Heart left ventricle (tissue), 16 donors: ENCODE measurements at regions not wholly inside any gene's neighbourhood (a gene's known extent, or its start where the extent isn't known, plus 50 kb on each side); places are given as distances from the start of the nearest gene placed in this dataset.

Experiments
- ATAC-seq, 4 donors: fragments of 200-7000 bp; cut with Tn5 transposase; one replicate each; pipeline ENCODE4 v1.9.1; 2020 to 2022; ENCODE audit warnings: moderate library complexity in 4 of 4, mild to moderate bottlenecking in 3 of 4, moderate number of reproducible peaks in 1 of 4
- DNase-seq, 5 donors: peaks; one replicate each; pipeline ENCODE4 v3.0.0-alpha.2; 2020
- H3K27ac ChIP-seq, 12 donors: fragments of 200-600 bp; sonication (generic) in 4 of 12; one replicate each; pipeline versions ENCODE4 v1.5.0 to v1.8.0; 2016 to 2022; ENCODE audit warnings: mild to moderate bottlenecking in 2 of 12
- H3K27me3 ChIP-seq, 9 donors: fragments of 200-600 bp; sonication (generic) in 2 of 9; one replicate each; pipeline versions ENCODE4 v1.5.1 to v1.8.0; 2016 to 2022; ENCODE audit warnings: mild to moderate bottlenecking in 3 of 9
- H3K36me3 ChIP-seq, 9 donors: fragments of 200-600 bp; sonication (generic) in 2 of 9; one replicate each; pipeline versions ENCODE4 v1.5.0 to v1.8.0; 2018 to 2022; ENCODE audit warnings: mild to moderate bottlenecking in 2 of 9
- H3K4me1 ChIP-seq, 12 donors: fragments of 200-600 bp; sonication (generic) in 4 of 12; one replicate each; pipeline versions ENCODE4 v1.5.0 to v1.8.0; 2016 to 2022; ENCODE audit warnings: mild to moderate bottlenecking in 3 of 12
- H3K4me3 ChIP-seq, 12 donors: fragments of 200-600 bp; sonication (generic) in 4 of 12; one replicate each; pipeline versions ENCODE4 v1.5.0 to v1.8.0; 2017 to 2022; ENCODE audit warnings: mild to moderate bottlenecking in 9 of 12, moderate library complexity in 4 of 12
- H3K9me3 ChIP-seq, 12 donors: fragments of 200-600 bp; sonication (generic) in 4 of 12; one replicate each; pipeline versions ENCODE4 v1.5.0 to v1.8.0; 2016 to 2022; ENCODE audit warnings: mild to moderate bottlenecking in 1 of 12
- CTCF ChIP-seq, 12 donors: fragments of 200-600 bp; sonication (generic) in 4 of 12; IDR thresholded peaks; one replicate each; pipeline versions ENCODE4 v1.5.0 to v1.8.0; 2018 to 2022; ENCODE audit warnings: antibody characterized with exemption in 12 of 12, mild to moderate bottlenecking in 5 of 12
- POLR2A ChIP-seq, 2 donors: fragments of 450-650 bp; IDR thresholded peaks; one replicate each; pipeline ENCODE4 v1.6.1; 2017; ENCODE audit warnings: antibody characterized with exemption in 2 of 2, mild to moderate bottlenecking in 2 of 2, moderate library complexity in 2 of 2
- WGBS, 4 donors: extraction: QIAGEN DNeasy Blood & Tissue Kit in 2 of 4; methylation state at CpG; one replicate each; pipeline versions ENCODE4 v1.1.5 to v1.1.7; 2013 to 2018; 5-methylcytosine and 5-hydroxymethylcytosine counted together
- intact Hi-C, 10 donors: fragments of 100-400 bp; cut with DNase I; formaldehyde crosslinking; loops; one replicate each; pipeline versions ENCODE4 v1.11.1 to v1.14.2; 2022
- donor health status: ischemic (EF 13 %, LVEDD 7.1; RV severe dilation, severe dysfunction).
- donor health status: healthy with polysubstance abuse.
- donor health status: DM: no; HTN: yes; CAD: no.
- donor health status: DM: no; HTN: no; CAD: no.
- donor health status: ischemic (EF 25% LVEDD 6.9; RV normal size, moderate dysfunction).
- donor health status: ischemic (EF 25% LVEDD 5.7; RV mildly dilated, moderate dysfunction).
- donor health status: healthy.
- donor health status: DM: yes; HTN: yes; CAD: no.
- donor health status: ischemic (EF 35%, LVEDD 5.7; RV mildly dilated, moderate dysfunction).
- donor health status: nonischemic (EF 11% LVEDD 7.7; RV severe dilation, severe dysfunction).
- donor health status: DM: yes; HTN: yes; CAD: no.
- donor health status: PGD.
- donor health status: ischemic (EF 29% LVEDD 5.4; RV normal size, mild dysfunction).
- donor health status: nonischemic (EF 23%, LVEDD 6.1; RV moderate dilation, normal function).

GRCh38 chrX:40197071-40197470 lies 99.3 kb upstream of the BCOR start:
- Histone ChIP-seq H3K4me1 (no peaks in the 10 kb centered on the region), H3K27me3 (no peaks in the 10 kb centered on the region), H3K36me3 (no peaks in the 10 kb centered on the region), H3K27ac (no peak overlapping the region), H3K4me3 (no peak overlapping the region), H3K9me3 (peaks cover 0 to 5% (median 0%) of the 10 kb centered on the region in 12 donors)
- intact Hi-C loops, result loop anchor here in 1 of 10 donors (10.0 kb wide), 1 partner anchor 48 kb away; no protein-coding TSS in a partner anchor
- ATAC-seq (no peak), DNase-seq (no peak)
- WGBS, 4 donors, result 76 to 92% (median 84%) methylated on average over 6 of the region's 6 CpGs
- TF ChIP-seq POLR2A (IDR thresholded peaks at IDR 0.05) (no peak), CTCF (IDR thresholded peaks at IDR 0.05) (no peak)

- 76 to 96% (median 89%) methylated on average over 1 of the region's 1 CpG for WGBS, 4 donors
- Histone ChIP-seq H3K36me3 (no peaks in the 10 kb centered on the region), H3K4me1 (no peaks in the 10 kb centered on the region), H3K4me3 (no peak overlapping the region), H3K27me3 (no peaks in the 10 kb centered on the region), H3K27ac (no peak overlapping the region), H3K9me3 (peaks cover 0 to 7% (median 0%) of the 10 kb centered on the region in 12 donors)
- no peak for TF ChIP-seq POLR2A (IDR thresholded peaks at IDR 0.05)
- no peak for TF ChIP-seq CTCF (IDR thresholded peaks at IDR 0.05)
- intact Hi-C loops, result loop anchor here in 1 of 10 donors (10.0 kb wide), 1 partner anchor 49 kb away; no protein-coding TSS in a partner anchor
- no peak for DNase-seq
- no peak for ATAC-seq
Measured at GRCh38 chrX:40195368-40195767, 97.6 kb upstream of the BCOR start.

- TF ChIP-seq CTCF (IDR thresholded peaks at IDR 0.05), result no peak
- no peak for TF ChIP-seq POLR2A (IDR thresholded peaks at IDR 0.05)
- no peaks in the 10 kb centered on the region for H3K4me1 ChIP-seq
- peaks cover 0 to 7% (median 0%) of the 10 kb centered on the region in 12 donors for H3K9me3 ChIP-seq
- WGBS, 4 donors, result 46 to 71% (median 57%) methylated on average over 1 of the region's 1 CpG
- intact Hi-C loops, result loop anchor here in 1 of 10 donors (10.0 kb wide), 1 partner anchor 53 kb away; no protein-coding TSS in a partner anchor
- H3K27me3 ChIP-seq, result peaks cover 0 to 5% (median 0%) of the 10 kb centered on the region in 9 donors
- H3K27ac ChIP-seq, result no peak overlapping the region
- no peak overlapping the region for H3K4me3 ChIP-seq
- DNase-seq (no peak), ATAC-seq (no peak)
- H3K36me3 ChIP-seq, result no peaks in the 10 kb centered on the region
Measured at GRCh38 chrX:40192196-40192595, 94.4 kb upstream of the BCOR start.

- H3K36me3 ChIP-seq, result no peaks in the 10 kb centered on the region
- H3K4me3 ChIP-seq, result no peak overlapping the region
- H3K4me1 ChIP-seq, result no peaks in the 10 kb centered on the region
- H3K27ac ChIP-seq, result no peak overlapping the region
- TF ChIP-seq CTCF (IDR thresholded peaks at IDR 0.05), result no peak
- TF ChIP-seq POLR2A (IDR thresholded peaks at IDR 0.05), result no peak
- intact Hi-C loops, result loop anchor here in 3 of 10 donors (10.0 kb wide), 3 partner anchors 45 to 65 kb away; no protein-coding TSS in a partner anchor
- H3K27me3 ChIP-seq, result peaks cover 0 to 9% (median 0%) of the 10 kb centered on the region in 9 donors
- no peak for ATAC-seq
- no peak for DNase-seq
- peaks cover 0 to 19% (median 3%) of the 10 kb centered on the region in 12 donors for H3K9me3 ChIP-seq
- 80 to 88% (median 83%) methylated on average over 4 of the region's 4 CpGs for WGBS, 4 donors
Measured at GRCh38 chrX:40189637-40190036, 91.9 kb upstream of the BCOR start.
